B cell (primary cell): ENCODE measurements at regions not wholly inside any gene's neighbourhood (a gene's known extent, or its start where the extent isn't known, plus 50 kb on each side); places are given as distances from the start of the nearest gene placed in this dataset.
"Not testable (repeated sequence)": the region's sequence is repeated elsewhere in the genome, so short reads cannot be mapped to it uniquely, and the experiment has no call there.

Experiments used
- CTCF ChIP-seq: fragments of 200-600 bp; IDR thresholded peaks from one replicate; pipeline ENCODE4 v1.8.0; 2022; ENCODE audit warnings: antibody characterized with exemption, mild to moderate bottlenecking
- EZH2 ChIP-seq: IDR thresholded peaks from 2 replicates; pipeline ENCODE4 v1.6.1; 2012; ENCODE audit warnings: borderline replicate concordance, low read depth, mild to moderate bottlenecking, moderate library complexity, low read length; ENCODE audit not compliant: insufficient read depth, poor library complexity, severe bottlenecking

GRCh38 chr6:133789449-133789848, 99.5 kb upstream of the TCF21 start:
- TF ChIP-seq CTCF, EZH2: not testable (repeated sequence)
